DMS 273 (cell line): ENCODE measurements at regions not wholly inside any gene's neighbourhood (a gene's known extent, or its start where the extent isn't known, plus 50 kb on each side); places are given as distances from the start of the nearest gene placed in this dataset.
"Not testable (repeated sequence)": the region's sequence is repeated elsewhere in the genome, so short reads cannot be mapped to it uniquely, and the experiment has no call there.

ENCODE experiments used
- DNase-seq: peaks from one replicate; lab custom pipeline; 2025; ENCODE audit not compliant: unreplicated experiment; lab: John Stamatoyannopoulos, UW

GRCh38 chr1:232859216-232859615 is 54.0 kb downstream of the MAP10 start:
- DNase-seq: no peak

GRCh38 chr1:232861107-232861506 is 55.9 kb downstream of the MAP10 start:
- no peak for DNase-seq

GRCh38 chr1:232863544-232864275 is 58.5 kb downstream of the MAP10 start:
- DNase-seq: peak; percentile 83

GRCh38 chr1:232865102-232865931 is 60.1 kb downstream of the MAP10 start:
- DNase-seq: no peak

- peak; percentile 78 for DNase-seq
Measured at GRCh38 chr1:232868793-232869491, 63.7 kb downstream of the MAP10 start.

GRCh38 chr1:232871291-232871969 is 66.2 kb downstream of the MAP10 start:
- DNase-seq: not testable (repeated sequence)

- DNase-seq: no peak
Measured at GRCh38 chr1:232872284-232872683, 67.1 kb downstream of the MAP10 start.

GRCh38 chr1:232872738-232873137 is 67.5 kb downstream of the MAP10 start:
- DNase-seq: no peak

- no peak for DNase-seq
Measured at GRCh38 chr1:232873412-232873811, 68.2 kb downstream of the MAP10 start.

GRCh38 chr1:232873931-232874330 is 68.7 kb downstream of the MAP10 start:
- no peak for DNase-seq

GRCh38 chr1:232875536-232875935 is 70.3 kb downstream of the MAP10 start:
- DNase-seq: no peak

- no peak for DNase-seq
Measured at GRCh38 chr1:232876506-232877364, 71.5 kb downstream of the MAP10 start.

- DNase-seq: no peak
Measured at GRCh38 chr1:232877365-232878028, 72.3 kb downstream of the MAP10 start.

GRCh38 chr1:232878086-232878485 is 72.3 kb upstream of the NTPCR start:
- DNase-seq: no peak

GRCh38 chr1:232880354-232880753 is 70.1 kb upstream of the NTPCR start:
- peak; percentile 29 for DNase-seq

GRCh38 chr1:232883992-232884661 is 66.3 kb upstream of the NTPCR start:
- no peak for DNase-seq

GRCh38 chr1:232886271-232886670 is 64.1 kb upstream of the NTPCR start:
- DNase-seq: no peak

GRCh38 chr1:232890340-232890943 is 60.0 kb upstream of the NTPCR start:
- DNase-seq: no peak

GRCh38 chr1:232891071-232891470 is 59.3 kb upstream of the NTPCR start:
- DNase-seq: no peak
